Erythroblast (primary cell): ENCODE measurements at regions not wholly inside any gene's neighbourhood (a gene's known extent, or its start where the extent isn't known, plus 50 kb on each side); places are given as distances from the start of the nearest gene placed in this dataset.

Experiments
- GATA1 ChIP-seq: IDR thresholded peaks from 2 replicates; pipeline ENCODE4 v1.6.1; 2011; ENCODE audit warnings: low read depth, mild to moderate bottlenecking, control low read depth, low read length, moderate library complexity
- POLR2A ChIP-seq: IDR thresholded peaks from 2 replicates; pipeline ENCODE4 v1.6.1; 2011; ENCODE audit warnings: mild to moderate bottlenecking, low read length

DNA sequence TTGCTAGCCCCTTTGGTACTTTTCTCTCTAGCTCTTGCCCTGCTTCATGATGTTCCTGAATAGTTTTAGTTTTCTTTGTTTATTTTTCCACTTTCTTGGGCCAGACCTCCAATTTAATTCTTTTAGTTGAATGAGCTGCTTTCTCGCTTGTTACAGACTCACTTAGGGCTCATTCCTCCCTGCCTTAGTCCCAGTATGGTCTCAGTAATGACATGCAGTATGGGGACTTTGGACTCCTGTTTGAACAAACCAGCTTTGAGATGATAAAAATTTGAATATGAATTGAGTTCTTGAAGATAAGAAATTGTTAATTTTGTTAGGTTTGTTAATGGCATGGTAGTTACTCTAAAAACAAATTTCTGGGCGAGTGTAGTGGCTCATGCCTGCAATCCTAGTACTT, 284.8 kb upstream of the DMRT1 start:
- TF ChIP-seq POLR2A (no peak), GATA1 (no peak)
